ENCODE measurements at regions not wholly inside any gene's neighbourhood (a gene's known extent, or its start where the extent isn't known, plus 50 kb on each side); places are given as distances from the start of the nearest gene placed in this dataset.

DNA sequence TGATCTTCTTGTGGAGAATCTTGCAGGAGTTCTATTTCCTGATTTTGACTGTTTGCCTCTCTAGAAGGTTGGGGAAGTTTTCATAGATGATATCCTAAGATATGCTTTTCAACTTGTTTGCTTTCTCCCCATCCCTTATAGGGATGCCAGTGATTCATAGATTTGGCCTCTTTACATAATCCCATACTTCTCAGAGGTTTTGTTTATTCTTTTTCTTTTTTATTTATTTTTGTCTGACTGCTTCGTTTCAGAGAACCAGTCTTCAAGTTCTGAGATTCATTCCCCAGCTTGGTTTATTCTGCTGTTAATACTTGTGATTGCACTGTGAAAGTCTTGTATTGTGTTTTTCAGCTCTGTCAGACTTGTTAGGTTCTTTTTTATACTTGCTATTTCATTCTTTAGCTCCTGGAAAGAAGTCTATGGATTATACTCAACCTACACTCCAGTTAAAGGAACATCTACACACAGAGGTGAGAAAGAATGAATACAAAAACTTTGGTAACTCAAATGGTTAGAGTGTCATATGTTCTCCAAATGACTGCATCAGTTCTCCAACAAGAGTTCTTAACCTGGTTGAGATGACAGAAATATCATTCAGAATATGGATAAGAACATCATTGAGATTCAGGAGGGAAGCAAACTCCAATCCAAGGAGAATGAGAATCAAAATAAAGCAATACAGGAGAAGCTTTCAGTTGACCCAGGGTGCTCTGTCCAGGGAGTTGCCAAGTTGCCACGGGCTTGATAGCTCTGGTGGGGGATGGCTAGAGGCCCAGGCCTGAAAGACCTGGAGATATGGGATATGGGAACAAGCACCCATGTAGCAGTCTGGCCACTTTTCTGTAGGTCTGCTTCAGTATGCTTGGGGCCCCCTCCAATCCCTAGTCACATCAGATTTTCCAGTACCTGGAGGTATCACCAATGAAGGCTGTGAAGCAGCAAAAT is 150.3 kb downstream of the AHR start:
- TF ChIP-seq SP1 (IDR thresholded peaks at IDR 0.05) (no peak), BHLHE40 (IDR thresholded peaks at IDR 0.05; ENCODE audit: borderline replicate concordance) (no peak)
